GM23338 (cell line): ENCODE measurements at regions not wholly inside any gene's neighbourhood (a gene's known extent, or its start where the extent isn't known, plus 50 kb on each side); places are given as distances from the start of the nearest gene placed in this dataset.

Source experiments
- ATAC-seq: fragments of 200-7000 bp; cut with Tn5 transposase; 3 replicates; pipeline ENCODE4 v1.9.1; 2020
- DNase-seq: peaks from one replicate; pipeline ENCODE4 v3.0.0-alpha.2; 2015; ENCODE audit warnings: low spot score
- H2AFZ ChIP-seq: fragments of 200-600 bp; sonication (generic); 2 replicates; pipeline ENCODE4 v1.8.0; 2016; ENCODE audit warnings: antibody characterized with exemption, mild to moderate bottlenecking, moderate library complexity
- H3F3A ChIP-seq: fragments of 200-600 bp; sonication (generic); replicated peaks from 2 replicates; pipeline ENCODE4 v1.8.0; 2017; ENCODE audit warnings: antibody characterized with exemption, mixed run types, low read depth
- H3K27ac ChIP-seq: fragments of 200-600 bp; sonication (generic); 2 replicates; pipeline ENCODE4 v1.6.1; 2016; ENCODE audit warnings: low read depth
- H3K27me3 ChIP-seq: fragments of 200-600 bp; sonication (generic); 2 replicates; pipeline ENCODE4 v1.8.0; 2016; ENCODE audit warnings: mild to moderate bottlenecking, mixed run types, moderate library complexity; ENCODE audit not compliant: insufficient read depth
- H3K36me3 ChIP-seq: fragments of 200-600 bp; sonication (generic); 2 replicates; pipeline ENCODE4 v1.8.0; 2016; ENCODE audit warnings: mild to moderate bottlenecking; ENCODE audit not compliant: insufficient read depth
- H3K4me1 ChIP-seq: fragments of 200-600 bp; sonication (generic); 2 replicates; pipeline ENCODE4 v1.8.0; 2016; ENCODE audit warnings: mild to moderate bottlenecking, moderate library complexity; ENCODE audit not compliant: insufficient read depth
- H3K4me2 ChIP-seq: fragments of 200-600 bp; sonication (generic); 2 replicates; pipeline ENCODE4 v1.7.1; 2017; ENCODE audit warnings: mixed run types
- H3K4me3 ChIP-seq: fragments of 200-600 bp; sonication (generic); 2 replicates; pipeline ENCODE4 v1.6.1; 2016; ENCODE audit warnings: mixed run types
- H3K79me2 ChIP-seq: fragments of 200-600 bp; sonication (generic); replicated peaks from 2 replicates; pipeline ENCODE4 v1.8.0; 2017; ENCODE audit warnings: mild to moderate bottlenecking; ENCODE audit not compliant: insufficient read depth
- H3K9me2 ChIP-seq: fragments of 200-600 bp; sonication (generic); 2 replicates; pipeline ENCODE4 v1.8.0; 2017; ENCODE audit not compliant: insufficient read depth
- H4K20me1 ChIP-seq: fragments of 200-600 bp; sonication (generic); replicated peaks from 2 replicates; pipeline ENCODE4 v1.8.0; 2017; ENCODE audit warnings: mild to moderate bottlenecking; ENCODE audit not compliant: insufficient read depth
- H3K27ac Mint-ChIP-seq: 2 replicates; pipeline ENCODE4 v1.8.0; 2020; ENCODE audit warnings: inconsistent platforms, mild to moderate bottlenecking, moderate library complexity, mixed read lengths
- H3K27me3 Mint-ChIP-seq: 3 replicates; pipeline ENCODE4 v1.8.0; 2022; ENCODE audit warnings: low read depth, mild to moderate bottlenecking, moderate library complexity, mixed read lengths, inconsistent platforms; ENCODE audit not compliant: insufficient read depth, poor library complexity
- H3K36me3 Mint-ChIP-seq: 3 replicates; pipeline ENCODE4 v1.8.0; 2021; ENCODE audit warnings: low read depth, mild to moderate bottlenecking, inconsistent platforms, moderate library complexity, mixed read lengths
- H3K4me1 Mint-ChIP-seq: 3 replicates; pipeline ENCODE4 v1.8.0; 2020; ENCODE audit warnings: mild to moderate bottlenecking, inconsistent platforms, mixed read lengths
- H3K4me3 Mint-ChIP-seq: 3 replicates; pipeline ENCODE4 v1.8.0; 2021; ENCODE audit warnings: moderate library complexity, mild to moderate bottlenecking, inconsistent platforms, mixed read lengths
- H3K9me3 Mint-ChIP-seq: 3 replicates; pipeline ENCODE4 v1.8.0; 2020; ENCODE audit warnings: moderate library complexity, mild to moderate bottlenecking, inconsistent platforms, mixed read lengths
- CREB1 ChIP-seq: fragments of 250-450 bp; sonication (Bioruptor Pico); IDR thresholded peaks from 2 replicates; pipeline ENCODE4 v1.5.0; 2020; ENCODE audit warnings: low read depth, mild to moderate bottlenecking, moderate library complexity
- EZH2 ChIP-seq: fragments of 200-600 bp; sonication (generic); IDR thresholded peaks from one replicate; pipeline ENCODE4 v1.8.0; 2017; ENCODE audit warnings: antibody characterized with exemption, mild to moderate bottlenecking, low read depth; ENCODE audit not compliant: unreplicated experiment
- EZH2phosphoT487 ChIP-seq: fragments of 200-600 bp; sonication (generic); IDR thresholded peaks from one replicate; pipeline ENCODE4 v1.8.1; 2018; ENCODE audit warnings: antibody characterized with exemption; ENCODE audit not compliant: unreplicated experiment
- JUNB ChIP-seq: IDR thresholded peaks from one replicate; pipeline ENCODE4 v1.6.1; 2016; ENCODE audit warnings: antibody characterized with exemption; ENCODE audit not compliant: unreplicated experiment
- NANOG ChIP-seq: IDR thresholded peaks from 2 replicates; pipeline ENCODE4 v1.6.1; 2016; ENCODE audit warnings: antibody characterized with exemption, borderline replicate concordance
- POLR2AphosphoS5 ChIP-seq: IDR thresholded peaks from 2 replicates; pipeline ENCODE4 v1.6.1; 2016; ENCODE audit warnings: antibody characterized with exemption, low read depth
- ZNF331 ChIP-seq: fragments of 250-450 bp; sonication (Bioruptor Pico); IDR thresholded peaks from 2 replicates; pipeline ENCODE4 v1.5.0; 2020; ENCODE audit warnings: low read depth, mild to moderate bottlenecking, moderate library complexity
- TF ChIP-seq, protein P1 (sequence below): IDR thresholded peaks from one replicate; pipeline ENCODE4 v1.6.1; 2018; ENCODE audit warnings: antibody characterized with exemption; ENCODE audit not compliant: unreplicated experiment
- TF ChIP-seq, protein P2 (sequence below): IDR thresholded peaks from 2 replicates; pipeline ENCODE4 v1.6.1; 2016; ENCODE audit warnings: antibody characterized with exemption
- TF ChIP-seq, protein P3 (sequence below), 2 experiments: fragments of 200-600 bp in 1 of 2; sonication (generic) in 1 of 2; conservative IDR thresholded peaks; 2 replicates each; pipeline versions ENCODE4 v1.5.1 to v1.6.1; 2016 to 2017; ENCODE audit warnings: antibody characterized with exemption in 2 of 2, low read depth in 2 of 2, mild to moderate bottlenecking in 2 of 2, moderate library complexity in 1 of 2

- TF ChIP-seq, protein P1, sequence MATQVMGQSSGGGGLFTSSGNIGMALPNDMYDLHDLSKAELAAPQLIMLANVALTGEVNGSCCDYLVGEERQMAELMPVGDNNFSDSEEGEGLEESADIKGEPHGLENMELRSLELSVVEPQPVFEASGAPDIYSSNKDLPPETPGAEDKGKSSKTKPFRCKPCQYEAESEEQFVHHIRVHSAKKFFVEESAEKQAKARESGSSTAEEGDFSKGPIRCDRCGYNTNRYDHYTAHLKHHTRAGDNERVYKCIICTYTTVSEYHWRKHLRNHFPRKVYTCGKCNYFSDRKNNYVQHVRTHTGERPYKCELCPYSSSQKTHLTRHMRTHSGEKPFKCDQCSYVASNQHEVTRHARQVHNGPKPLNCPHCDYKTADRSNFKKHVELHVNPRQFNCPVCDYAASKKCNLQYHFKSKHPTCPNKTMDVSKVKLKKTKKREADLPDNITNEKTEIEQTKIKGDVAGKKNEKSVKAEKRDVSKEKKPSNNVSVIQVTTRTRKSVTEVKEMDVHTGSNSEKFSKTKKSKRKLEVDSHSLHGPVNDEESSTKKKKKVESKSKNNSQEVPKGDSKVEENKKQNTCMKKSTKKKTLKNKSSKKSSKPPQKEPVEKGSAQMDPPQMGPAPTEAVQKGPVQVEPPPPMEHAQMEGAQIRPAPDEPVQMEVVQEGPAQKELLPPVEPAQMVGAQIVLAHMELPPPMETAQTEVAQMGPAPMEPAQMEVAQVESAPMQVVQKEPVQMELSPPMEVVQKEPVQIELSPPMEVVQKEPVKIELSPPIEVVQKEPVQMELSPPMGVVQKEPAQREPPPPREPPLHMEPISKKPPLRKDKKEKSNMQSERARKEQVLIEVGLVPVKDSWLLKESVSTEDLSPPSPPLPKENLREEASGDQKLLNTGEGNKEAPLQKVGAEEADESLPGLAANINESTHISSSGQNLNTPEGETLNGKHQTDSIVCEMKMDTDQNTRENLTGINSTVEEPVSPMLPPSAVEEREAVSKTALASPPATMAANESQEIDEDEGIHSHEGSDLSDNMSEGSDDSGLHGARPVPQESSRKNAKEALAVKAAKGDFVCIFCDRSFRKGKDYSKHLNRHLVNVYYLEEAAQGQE = no peak
Observed at GRCh38 chr11:46200537-46201281, 76.8 kb upstream of the CREB3L1 start (continued).

DNA sequence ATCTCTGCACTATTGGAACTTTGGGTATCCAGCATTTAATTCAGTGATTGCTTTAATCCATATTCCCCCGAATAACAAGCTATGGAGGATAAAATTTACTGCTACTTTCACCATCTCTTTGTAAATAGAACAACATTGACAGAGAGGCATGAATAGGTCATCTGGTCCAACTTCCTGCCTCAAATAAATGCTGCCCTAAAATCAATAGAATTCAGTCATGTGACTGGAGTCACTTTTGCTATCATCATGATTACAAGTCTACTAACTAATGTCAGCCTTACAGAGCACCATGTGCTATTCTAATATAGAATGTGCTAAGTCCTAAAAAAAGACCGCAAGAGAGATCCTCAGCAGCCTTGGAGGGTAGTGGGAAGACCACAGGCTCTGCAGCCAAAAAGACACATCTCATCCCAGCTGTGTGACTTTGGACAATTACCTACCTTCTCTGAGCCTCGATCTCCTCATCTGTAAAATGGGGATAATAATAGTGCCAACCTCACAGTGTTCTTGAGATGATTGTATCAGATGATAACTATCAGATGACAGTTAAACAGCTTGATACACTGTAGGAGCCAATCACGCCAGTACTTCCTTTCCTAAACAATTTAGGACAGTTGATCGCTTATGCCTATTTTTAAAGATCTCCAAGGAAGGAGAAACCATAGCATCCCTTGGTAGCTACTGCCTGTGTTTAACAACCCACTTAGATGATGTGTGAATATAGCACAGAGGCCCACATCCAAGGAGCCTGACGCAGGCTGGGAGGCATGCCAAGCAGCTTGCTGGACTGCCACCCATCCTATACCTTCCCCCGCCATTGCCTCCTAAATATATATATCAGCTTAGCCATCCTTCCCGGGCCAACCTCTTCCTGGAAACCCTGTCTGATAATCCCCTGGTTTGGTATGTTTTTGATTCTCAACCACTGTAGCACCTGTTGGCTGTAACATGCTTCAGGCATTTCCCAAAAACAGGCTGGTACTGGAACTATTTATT is 77.3 kb upstream of the PHF21A start:
- Histone ChIP-seq H2AFZ (no peak overlapping the region), H3K9me2 (no peaks in the 10 kb centered on the region), H3K27ac (no peak overlapping the region), H3F3A (no peaks in the 10 kb centered on the region), H4K20me1 (no peaks in the 10 kb centered on the region), H3K79me2 (no peaks in the 10 kb centered on the region), H3K4me1 (peaks cover 9% of the 10 kb centered on the region), H3K27me3 (no peaks in the 10 kb centered on the region), H3K4me3 (no peak overlapping the region), H3K36me3 (no peaks in the 10 kb centered on the region), H3K4me2 (no peak overlapping the region)
- ATAC-seq (no peak), DNase-seq (no peak)
- Mint-ChIP-seq H3K27me3 (peaks cover 6% of the 10 kb centered on the region), H3K4me3 (no peak overlapping the region), H3K9me3 (no peaks in the 10 kb centered on the region), H3K4me1 (peaks cover 20% of the 10 kb centered on the region), H3K27ac (no peak overlapping the region), H3K36me3 (no peaks in the 10 kb centered on the region)
- TF ChIP-seq JUNB = no peak
- no peak for TF ChIP-seq EZH2
- TF ChIP-seq, protein P2, sequence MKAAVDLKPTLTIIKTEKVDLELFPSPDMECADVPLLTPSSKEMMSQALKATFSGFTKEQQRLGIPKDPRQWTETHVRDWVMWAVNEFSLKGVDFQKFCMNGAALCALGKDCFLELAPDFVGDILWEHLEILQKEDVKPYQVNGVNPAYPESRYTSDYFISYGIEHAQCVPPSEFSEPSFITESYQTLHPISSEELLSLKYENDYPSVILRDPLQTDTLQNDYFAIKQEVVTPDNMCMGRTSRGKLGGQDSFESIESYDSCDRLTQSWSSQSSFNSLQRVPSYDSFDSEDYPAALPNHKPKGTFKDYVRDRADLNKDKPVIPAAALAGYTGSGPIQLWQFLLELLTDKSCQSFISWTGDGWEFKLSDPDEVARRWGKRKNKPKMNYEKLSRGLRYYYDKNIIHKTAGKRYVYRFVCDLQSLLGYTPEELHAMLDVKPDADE = no peak
- TF ChIP-seq POLR2AphosphoS5 = no peak
- no peak for TF ChIP-seq NANOG
- TF ChIP-seq, protein P3, sequence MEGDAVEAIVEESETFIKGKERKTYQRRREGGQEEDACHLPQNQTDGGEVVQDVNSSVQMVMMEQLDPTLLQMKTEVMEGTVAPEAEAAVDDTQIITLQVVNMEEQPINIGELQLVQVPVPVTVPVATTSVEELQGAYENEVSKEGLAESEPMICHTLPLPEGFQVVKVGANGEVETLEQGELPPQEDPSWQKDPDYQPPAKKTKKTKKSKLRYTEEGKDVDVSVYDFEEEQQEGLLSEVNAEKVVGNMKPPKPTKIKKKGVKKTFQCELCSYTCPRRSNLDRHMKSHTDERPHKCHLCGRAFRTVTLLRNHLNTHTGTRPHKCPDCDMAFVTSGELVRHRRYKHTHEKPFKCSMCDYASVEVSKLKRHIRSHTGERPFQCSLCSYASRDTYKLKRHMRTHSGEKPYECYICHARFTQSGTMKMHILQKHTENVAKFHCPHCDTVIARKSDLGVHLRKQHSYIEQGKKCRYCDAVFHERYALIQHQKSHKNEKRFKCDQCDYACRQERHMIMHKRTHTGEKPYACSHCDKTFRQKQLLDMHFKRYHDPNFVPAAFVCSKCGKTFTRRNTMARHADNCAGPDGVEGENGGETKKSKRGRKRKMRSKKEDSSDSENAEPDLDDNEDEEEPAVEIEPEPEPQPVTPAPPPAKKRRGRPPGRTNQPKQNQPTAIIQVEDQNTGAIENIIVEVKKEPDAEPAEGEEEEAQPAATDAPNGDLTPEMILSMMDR (conservative IDR thresholded peaks at IDR 0.05; ENCODE audit: low read depth in 2 of 2) = no peak
- no peak for TF ChIP-seq CREB1
- TF ChIP-seq, protein P1 = no peak
- TF ChIP-seq ZNF331 (CRISPR knock-in tag) = no peak
- no peak for TF ChIP-seq EZH2phosphoT487
